ENCODE measurements at regions not wholly inside any gene's neighbourhood (a gene's known extent, or its start where the extent isn't known, plus 50 kb on each side); places are given as distances from the start of the nearest gene placed in this dataset.
A peak's percentile ranks its signal among the peaks of the same experiment; 100 is the strongest.

- ATAC-seq (peak; percentile 84), DNase-seq (ENCODE audit: low read depth, low spot score) (no peak), FAIRE-seq (no peak)
- H3K4me3 ChIP-seq = no peak overlapping the region
- POLR2A ChIA-PET = no interaction called here
- CTCF ChIA-PET = interaction anchor here (1.1 kb wide), 1 partner anchor 20 kb away, joined by 3 read pairs; no protein-coding TSS in a partner anchor
- H3K27me3 ChIP-seq (replicated peaks in 1 of 2; ENCODE audit: control insufficient read depth in 2 of 2, insufficient read depth in 2 of 2, low read length in 1 of 2) = no peaks in the 10 kb centered on the region
- H3K4me1 ChIP-seq (ENCODE audit: control insufficient read depth, insufficient read depth, low read length) = no peaks in the 10 kb centered on the region
- H3K36me3 ChIP-seq (ENCODE audit: control insufficient read depth in 2 of 2, insufficient read depth in 2 of 2, low read length in 1 of 2) = no peaks in the 10 kb centered on the region
- SMC1A ChIA-PET (ENCODE audit: uncharacterized antibody, unreplicated experiment) = interaction anchor here (0.9 to 2.0 kb wide), 4 partner anchors 10 to 117 kb away, joined by 3 to 7 read pairs (median 4); no protein-coding TSS in a partner anchor
- 62% methylated on average over 5 of the region's 5 CpGs for WGBS (ENCODE audit: insufficient coverage, insufficient replicate concordance, low lambda C conversion rate, missing lambda C conversion rate)
- no peak overlapping the region for H3K27ac ChIP-seq (ENCODE audit: control insufficient read depth, insufficient read depth)
- BruUV-seq (replicated peaks) = no TSS peak
- no peaks in the 10 kb centered on the region for H3K79me2 ChIP-seq (ENCODE audit: control insufficient read depth, insufficient read depth, low read length)
- no peak overlapping the region for H2AFZ ChIP-seq (ENCODE audit: control insufficient read depth, low read depth, low read length)
- no peak overlapping the region for H3K9ac ChIP-seq (ENCODE audit: control insufficient read depth, insufficient read depth, low read length)
- H3K4me2 ChIP-seq (ENCODE audit: control insufficient read depth, insufficient read depth) = no peak overlapping the region
- in situ Hi-C loops (cut with MboI) (no loop called here), intact Hi-C loops (cut with micrococcal nuclease; ENCODE audit: unreplicated experiment) (no loop called here)
- RAD21 ChIA-PET (ENCODE audit: unreplicated experiment) = interaction anchor here (0.8 to 1.9 kb wide), 2 partner anchors 10 to 81 kb away, joined by 3 to 7 read pairs; no protein-coding TSS in a partner anchor
- TF ChIP-seq MTA2 (IDR thresholded peaks at IDR 0.05; ENCODE audit: low read depth) = peak; percentile 29; the same call in 1 of the 2 replicates
- TF ChIP-seq HCFC1 (IDR thresholded peaks at IDR 0.05; ENCODE audit: low read length) = no peak
- TF ChIP-seq, protein P1, sequence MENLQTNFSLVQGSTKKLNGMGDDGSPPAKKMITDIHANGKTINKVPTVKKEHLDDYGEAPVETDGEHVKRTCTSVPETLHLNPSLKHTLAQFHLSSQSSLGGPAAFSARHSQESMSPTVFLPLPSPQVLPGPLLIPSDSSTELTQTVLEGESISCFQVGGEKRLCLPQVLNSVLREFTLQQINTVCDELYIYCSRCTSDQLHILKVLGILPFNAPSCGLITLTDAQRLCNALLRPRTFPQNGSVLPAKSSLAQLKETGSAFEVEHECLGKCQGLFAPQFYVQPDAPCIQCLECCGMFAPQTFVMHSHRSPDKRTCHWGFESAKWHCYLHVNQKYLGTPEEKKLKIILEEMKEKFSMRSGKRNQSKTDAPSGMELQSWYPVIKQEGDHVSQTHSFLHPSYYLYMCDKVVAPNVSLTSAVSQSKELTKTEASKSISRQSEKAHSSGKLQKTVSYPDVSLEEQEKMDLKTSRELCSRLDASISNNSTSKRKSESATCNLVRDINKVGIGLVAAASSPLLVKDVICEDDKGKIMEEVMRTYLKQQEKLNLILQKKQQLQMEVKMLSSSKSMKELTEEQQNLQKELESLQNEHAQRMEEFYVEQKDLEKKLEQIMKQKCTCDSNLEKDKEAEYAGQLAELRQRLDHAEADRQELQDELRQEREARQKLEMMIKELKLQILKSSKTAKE (IDR thresholded peaks at IDR 0.05; ENCODE audit: low read depth, poor library complexity, severe bottlenecking) = peak; percentile 59
- peak; percentile 55; the same call in 1 of the 2 replicates for TF ChIP-seq DPF2 (IDR thresholded peaks at IDR 0.05)
- TF ChIP-seq ZBTB11 (CRISPR knock-in tag; IDR thresholded peaks at IDR 0.05) = no peak
- peak; percentile 29 to 56; a peak in 2 of 4 replicates for TF ChIP-seq IKZF2 (IDR thresholded peaks at IDR 0.05)
- peak; percentile 51; the same call in 1 of the 2 replicates for TF ChIP-seq RELB (IDR thresholded peaks at IDR 0.05; ENCODE audit: low read depth)
- TF ChIP-seq CHD1 (IDR thresholded peaks at IDR 0.05; ENCODE audit: low read depth, low read length) = peak; percentile 44; the same call in 1 of the 2 replicates
- TF ChIP-seq IKZF1 (conservative IDR thresholded peaks at IDR 0.05) = peak; percentile 43
- TF ChIP-seq, protein P2, sequence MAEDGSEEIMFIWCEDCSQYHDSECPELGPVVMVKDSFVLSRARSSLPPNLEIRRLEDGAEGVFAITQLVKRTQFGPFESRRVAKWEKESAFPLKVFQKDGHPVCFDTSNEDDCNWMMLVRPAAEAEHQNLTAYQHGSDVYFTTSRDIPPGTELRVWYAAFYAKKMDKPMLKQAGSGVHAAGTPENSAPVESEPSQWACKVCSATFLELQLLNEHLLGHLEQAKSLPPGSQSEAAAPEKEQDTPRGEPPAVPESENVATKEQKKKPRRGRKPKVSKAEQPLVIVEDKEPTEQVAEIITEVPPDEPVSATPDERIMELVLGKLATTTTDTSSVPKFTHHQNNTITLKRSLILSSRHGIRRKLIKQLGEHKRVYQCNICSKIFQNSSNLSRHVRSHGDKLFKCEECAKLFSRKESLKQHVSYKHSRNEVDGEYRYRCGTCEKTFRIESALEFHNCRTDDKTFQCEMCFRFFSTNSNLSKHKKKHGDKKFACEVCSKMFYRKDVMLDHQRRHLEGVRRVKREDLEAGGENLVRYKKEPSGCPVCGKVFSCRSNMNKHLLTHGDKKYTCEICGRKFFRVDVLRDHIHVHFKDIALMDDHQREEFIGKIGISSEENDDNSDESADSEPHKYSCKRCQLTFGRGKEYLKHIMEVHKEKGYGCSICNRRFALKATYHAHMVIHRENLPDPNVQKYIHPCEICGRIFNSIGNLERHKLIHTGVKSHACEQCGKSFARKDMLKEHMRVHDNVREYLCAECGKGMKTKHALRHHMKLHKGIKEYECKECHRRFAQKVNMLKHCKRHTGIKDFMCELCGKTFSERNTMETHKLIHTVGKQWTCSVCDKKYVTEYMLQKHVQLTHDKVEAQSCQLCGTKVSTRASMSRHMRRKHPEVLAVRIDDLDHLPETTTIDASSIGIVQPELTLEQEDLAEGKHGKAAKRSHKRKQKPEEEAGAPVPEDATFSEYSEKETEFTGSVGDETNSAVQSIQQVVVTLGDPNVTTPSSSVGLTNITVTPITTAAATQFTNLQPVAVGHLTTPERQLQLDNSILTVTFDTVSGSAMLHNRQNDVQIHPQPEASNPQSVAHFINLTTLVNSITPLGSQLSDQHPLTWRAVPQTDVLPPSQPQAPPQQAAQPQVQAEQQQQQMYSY (CRISPR knock-in tag; IDR thresholded peaks at IDR 0.05) = no peak
- H3K9me3 ChIP-seq (replicated peaks; ENCODE audit: control insufficient read depth, insufficient read depth, low read length) = no peaks in the 10 kb centered on the region
- H4K20me1 ChIP-seq (ENCODE audit: control insufficient read depth, insufficient read depth) = no peaks in the 10 kb centered on the region
Measured at GRCh38 chr15:36468746-36469145, 110.7 kb upstream of the CDIN1 start.

Data from GM12878 (cell line).